Prostate gland (tissue), 2 donors: ENCODE measurements at regions not wholly inside any gene's neighbourhood (a gene's known extent, or its start where the extent isn't known, plus 50 kb on each side); places are given as distances from the start of the nearest gene placed in this dataset.

Experiments
- DNase-seq: peaks from one replicate; pipeline ENCODE4 v3.0.0-alpha.2; 2019; ENCODE audit warnings: low spot score
- H3K27ac ChIP-seq, 2 donors: fragments of 200-600 bp; sonication (generic); 2 replicates each; pipeline ENCODE4 v1.5.1; 2017 to 2019
- H3K27me3 ChIP-seq: fragments of 200-600 bp; sonication (generic); replicated peaks from 2 replicates; pipeline ENCODE4 v1.5.1; 2019; ENCODE audit not compliant: insufficient read depth
- H3K36me3 ChIP-seq, 2 donors: fragments of 200-600 bp; sonication (generic); 1 replicate in 1 of 2; 2 replicates in 1 of 2; pipeline versions ENCODE4 v1.5.1 to v1.8.1; 2017 to 2019
- H3K4me1 ChIP-seq: fragments of 200-600 bp; sonication (generic); replicated peaks from 2 replicates; pipeline ENCODE4 v1.5.1; 2019
- H3K4me3 ChIP-seq, 2 donors: fragments of 200-600 bp; sonication (generic); 2 replicates each; pipeline ENCODE4 v1.5.1; 2017 to 2019
- H3K9me3 ChIP-seq: fragments of 200-600 bp; sonication (generic); 2 replicates; pipeline ENCODE4 v1.5.1; 2017
- CTCF ChIP-seq, 4 experiments: fragments of 200-600 bp in 2 of 4; fragments of 450-650 bp in 2 of 4; sonication (generic) in 2 of 4; IDR thresholded peaks; 1 replicate in 3 of 4; 2 replicates in 1 of 4; pipeline ENCODE4 v1.5.1; 2016 to 2019; ENCODE audit warnings: antibody characterized with exemption in 4 of 4, mild to moderate bottlenecking in 2 of 4, moderate library complexity in 2 of 4
- POLR2A ChIP-seq: fragments of 450-650 bp; IDR thresholded peaks from one replicate; pipeline ENCODE4 v1.6.1; 2016; ENCODE audit warnings: antibody characterized with exemption, mild to moderate bottlenecking
- POLR2AphosphoS5 ChIP-seq: sonication (generic); formaldehyde crosslinking; IDR thresholded peaks from one replicate; pipeline ENCODE4 v1.6.1; 2017; ENCODE audit warnings: antibody characterized with exemption
- WGBS: methylation state at CpG from one replicate; pipeline ENCODE4 v1.1.5; 2018; 5-methylcytosine and 5-hydroxymethylcytosine counted together
- intact Hi-C: fragments of 100-400 bp; cut with DNase I; formaldehyde crosslinking; loops from one replicate; pipeline ENCODE4 v1.14.2; 2022

GRCh38 chr4:120304801-120305200 lies 238.2 kb upstream of the MAD2L1 start:
- WGBS: 20% methylated on average over 2 of the region's 2 CpGs
- H3K9me3 ChIP-seq: no peaks in the 10 kb centered on the region
- H3K36me3 ChIP-seq: no peaks in the 10 kb centered on the region
- TF ChIP-seq CTCF (IDR thresholded peaks at IDR 0.05) (no peak), POLR2A (no peak), POLR2AphosphoS5 (no peak)
- H3K27ac ChIP-seq: no peak overlapping the region
- no peak for DNase-seq
- intact Hi-C loops: no loop called here
- H3K4me3 ChIP-seq: no peak overlapping the region
- H3K27me3 ChIP-seq: no peaks in the 10 kb centered on the region
- H3K4me1 ChIP-seq: no peaks in the 10 kb centered on the region

- H3K4me1 ChIP-seq: no peaks in the 10 kb centered on the region
- H3K4me3 ChIP-seq: no peak overlapping the region
- H3K27ac ChIP-seq: no peak overlapping the region
- H3K9me3 ChIP-seq: no peaks in the 10 kb centered on the region
- intact Hi-C loops: no loop called here
- TF ChIP-seq POLR2A (no peak), CTCF (IDR thresholded peaks at IDR 0.05) (no peak), POLR2AphosphoS5 (no peak)
- no peaks in the 10 kb centered on the region for H3K36me3 ChIP-seq
- 36% methylated on average over 2 of the region's 2 CpGs for WGBS
- no peak for DNase-seq
- H3K27me3 ChIP-seq: no peaks in the 10 kb centered on the region
Measured at GRCh38 chr4:120299631-120300030, 233.0 kb upstream of the MAD2L1 start.

GRCh38 chr4:120293341-120293740 lies 226.7 kb upstream of the MAD2L1 start:
- intact Hi-C loops: no loop called here
- H3K4me1 ChIP-seq: no peaks in the 10 kb centered on the region
- no peak for DNase-seq
- H3K27ac ChIP-seq: no peak overlapping the region
- TF ChIP-seq CTCF (IDR thresholded peaks at IDR 0.05) (no peak), POLR2A (no peak), POLR2AphosphoS5 (no peak)
- H3K4me3 ChIP-seq: no peak overlapping the region
- 48% methylated on average over 4 of the region's 4 CpGs for WGBS
- no peaks in the 10 kb centered on the region for H3K36me3 ChIP-seq
- H3K9me3 ChIP-seq: no peaks in the 10 kb centered on the region
- no peaks in the 10 kb centered on the region for H3K27me3 ChIP-seq

- Histone ChIP-seq H3K27ac (no peak overlapping the region), H3K4me1 (no peaks in the 10 kb centered on the region), H3K36me3 (no peaks in the 10 kb centered on the region), H3K4me3 (no peak overlapping the region), H3K27me3 (no peaks in the 10 kb centered on the region), H3K9me3 (no peaks in the 10 kb centered on the region)
- no peak for DNase-seq
- TF ChIP-seq POLR2AphosphoS5: no peak
- no peak for TF ChIP-seq POLR2A
- no peak for TF ChIP-seq CTCF (IDR thresholded peaks at IDR 0.05)
- intact Hi-C loops: no loop called here
- 94% methylated on average over 7 of the region's 7 CpGs for WGBS
Measured at GRCh38 chr4:120291541-120291940, 224.9 kb upstream of the MAD2L1 start.

GRCh38 chr4:120290553-120290952 lies 223.9 kb upstream of the MAD2L1 start:
- 84% methylated on average over 1 of the region's 1 CpG for WGBS
- TF ChIP-seq POLR2AphosphoS5: no peak
- no peak for TF ChIP-seq CTCF (IDR thresholded peaks at IDR 0.05)
- TF ChIP-seq POLR2A: no peak
- no peaks in the 10 kb centered on the region for H3K27me3 ChIP-seq
- no peaks in the 10 kb centered on the region for H3K9me3 ChIP-seq
- intact Hi-C loops: no loop called here
- no peaks in the 10 kb centered on the region for H3K36me3 ChIP-seq
- DNase-seq: no peak
- no peak overlapping the region for H3K27ac ChIP-seq
- H3K4me3 ChIP-seq: no peak overlapping the region
- H3K4me1 ChIP-seq: no peaks in the 10 kb centered on the region
